IMR-90 (cell line): ENCODE measurements at regions not wholly inside any gene's neighbourhood (a gene's known extent, or its start where the extent isn't known, plus 50 kb on each side); places are given as distances from the start of the nearest gene placed in this dataset.

Source experiments
- ATAC-seq: fragments of 200-7000 bp; cut with Tn5 transposase; 2 replicates; pipeline ENCODE4 v1.9.1; 2020; ENCODE audit warnings: low read depth, mild to moderate bottlenecking, moderate library complexity
- BruUV-seq: library from RNA; stranded (reverse); fragments of 400-500 nt; replicated peaks from 2 replicates; lab custom pipeline; 2021; lab: Mats Ljungman, UMichigan
- CTCF ChIA-PET: fragments of 300-600 bp; formaldehyde crosslinking; extraction: SDS; loops from one replicate; lab custom pipeline; 2021; ENCODE audit warnings: antibody characterized with exemption; lab: Yijun Ruan, JAX
- POLR2A ChIA-PET: fragments of 300-600 bp; sonication (Branson Sonifier 250); formaldehyde crosslinking; loops from one replicate; lab custom pipeline; 2022; ENCODE audit warnings: antibody characterized with exemption; ENCODE audit not compliant: unreplicated experiment; lab: Charles Lee
- DNase-seq: peaks from one replicate; pipeline ENCODE4 v3.0.0; 2013
- H2AFZ ChIP-seq: replicated peaks from 2 replicates; pipeline ENCODE3; 2013; ENCODE audit warnings: low read length, mild to moderate bottlenecking; ENCODE audit not compliant: poor library complexity
- H2AK5ac ChIP-seq: 2 replicates; pipeline ENCODE4 v1.6.1; 2013; ENCODE audit warnings: low read depth, low read length, inconsistent platforms
- H2AK9ac ChIP-seq: replicated peaks from 2 replicates; pipeline ENCODE3; 2013; ENCODE audit warnings: mild to moderate bottlenecking, low read depth, low read length, moderate library complexity; ENCODE audit not compliant: poor library complexity
- H2BK120ac ChIP-seq: 2 replicates; pipeline ENCODE4 v1.6.1; 2013; ENCODE audit warnings: low read depth, low read length, inconsistent platforms
- H2BK15ac ChIP-seq: 3 replicates; pipeline ENCODE4 v1.6.1; 2013; ENCODE audit warnings: low read depth, low read length, inconsistent platforms
- H2BK20ac ChIP-seq: 2 replicates; pipeline ENCODE4 v1.6.1; 2013; ENCODE audit warnings: low read depth, mild to moderate bottlenecking, inconsistent platforms, low read length, moderate library complexity
- H2BK5ac ChIP-seq: 2 replicates; pipeline ENCODE4 v1.6.1; 2013; ENCODE audit warnings: mild to moderate bottlenecking, low read depth, low read length, inconsistent platforms; ENCODE audit not compliant: poor library complexity, severe bottlenecking
- H3K14ac ChIP-seq: replicated peaks from 2 replicates; pipeline ENCODE4 v1.6.1; 2013; ENCODE audit warnings: low read depth, low read length, inconsistent platforms
- H3K18ac ChIP-seq: 2 replicates; pipeline ENCODE4 v1.6.1; 2013; ENCODE audit warnings: low read depth, low read length, control low read depth
- H3K23ac ChIP-seq: 2 replicates; pipeline ENCODE4 v1.6.1; 2013; ENCODE audit warnings: low read depth, low read length, inconsistent platforms
- H3K27ac ChIP-seq: 2 replicates; pipeline ENCODE4 v1.5.1; 2013; ENCODE audit warnings: mild to moderate bottlenecking, control low read depth, low read length; ENCODE audit not compliant: insufficient read depth
- H3K27me3 ChIP-seq: 2 replicates; pipeline ENCODE4 v1.6.1; 2013; ENCODE audit warnings: low read length; ENCODE audit not compliant: control insufficient read depth, insufficient read depth
- H3K36me3 ChIP-seq: 2 replicates; pipeline ENCODE4 v1.6.1; 2013; ENCODE audit warnings: low read length, mixed read lengths; ENCODE audit not compliant: control insufficient read depth, insufficient read depth
- H3K4ac ChIP-seq: 2 replicates; pipeline ENCODE4 v1.6.1; 2013; ENCODE audit warnings: low read depth, low read length, inconsistent platforms
- H3K4me1 ChIP-seq: 2 replicates; pipeline ENCODE4 v1.6.1; 2013; ENCODE audit warnings: low read length, mixed read lengths; ENCODE audit not compliant: control insufficient read depth, insufficient read depth
- H3K4me2 ChIP-seq: 2 replicates; pipeline ENCODE4 v1.6.1; 2013; ENCODE audit warnings: low read depth, mild to moderate bottlenecking, control low read depth, low read length, moderate library complexity
- H3K4me3 ChIP-seq: 2 replicates; pipeline ENCODE4 v1.5.1; 2013; ENCODE audit warnings: low read depth, mild to moderate bottlenecking, control low read depth, low read length, moderate library complexity; ENCODE audit not compliant: insufficient read depth
- H3K56ac ChIP-seq: 2 replicates; pipeline ENCODE4 v1.6.1; 2013; ENCODE audit warnings: low read length, inconsistent platforms; ENCODE audit not compliant: insufficient read depth; ENCODE audit errors: extremely low read depth
- H3K79me1 ChIP-seq, 2 experiments: 2 replicates each; pipeline ENCODE4 v1.6.1; 2013; ENCODE audit warnings: low read length in 2 of 2, inconsistent platforms in 1 of 2, low read depth in 1 of 2
- H3K9ac ChIP-seq: 2 replicates; pipeline ENCODE4 v1.6.1; 2013; ENCODE audit warnings: low read depth, low read length, control low read depth
- H3K9me1 ChIP-seq: 2 replicates; pipeline ENCODE4 v1.6.1; 2013; ENCODE audit warnings: low read length, inconsistent platforms; ENCODE audit not compliant: insufficient read depth
- H3K9me3 ChIP-seq: 2 replicates; pipeline ENCODE4 v1.6.1; 2013; ENCODE audit warnings: low read length; ENCODE audit not compliant: control insufficient read depth, insufficient read depth
- H4K20me1 ChIP-seq: 2 replicates; pipeline ENCODE4 v1.6.1; 2013; ENCODE audit warnings: low read length, inconsistent platforms; ENCODE audit not compliant: insufficient read depth
- H4K5ac ChIP-seq: 2 replicates; pipeline ENCODE4 v1.6.1; 2013; ENCODE audit warnings: mild to moderate bottlenecking, low read depth, low read length, control low read depth
- H4K8ac ChIP-seq, 2 experiments: 2 replicates each; pipeline ENCODE4 v1.6.1; 2013; ENCODE audit warnings: low read depth in 2 of 2, low read length in 2 of 2, control low read depth in 1 of 2, inconsistent platforms in 1 of 2
- H4K91ac ChIP-seq: 2 replicates; pipeline ENCODE4 v1.6.1; 2013; ENCODE audit warnings: low read depth, low read length, inconsistent platforms; ENCODE audit not compliant: insufficient read depth
- BHLHE40 ChIP-seq: fragments of 150-350 bp; IDR thresholded peaks from 2 replicates; pipeline ENCODE4 v1.6.1; 2016; ENCODE audit warnings: mild to moderate bottlenecking, low read depth, low read length
- CEBPB ChIP-seq: IDR thresholded peaks from 2 replicates; pipeline ENCODE4 v1.6.1; 2012; ENCODE audit warnings: low read depth, low read length, improper control_type of control experiment
- CHD1 ChIP-seq: IDR thresholded peaks from 2 replicates; pipeline ENCODE4 v1.6.1; 2012; ENCODE audit warnings: low read depth, low read length, improper control_type of control experiment
- FOS ChIP-seq: fragments of 150-350 bp; IDR thresholded peaks from 2 replicates; pipeline ENCODE4 v1.6.1; 2016; ENCODE audit warnings: low read depth, low read length
- MAFK ChIP-seq: IDR thresholded peaks from 2 replicates; pipeline ENCODE4 v1.6.1; 2012; ENCODE audit warnings: low read depth, low read length, improper control_type of control experiment
- MAZ ChIP-seq: IDR thresholded peaks from 2 replicates; pipeline ENCODE4 v1.6.1; 2012; ENCODE audit warnings: low read depth, mild to moderate bottlenecking, low read length, improper control_type of control experiment, moderate library complexity, borderline replicate concordance
- MXI1 ChIP-seq: IDR thresholded peaks from 2 replicates; pipeline ENCODE4 v1.6.1; 2012; ENCODE audit warnings: low read depth, mild to moderate bottlenecking, low read length, moderate library complexity, borderline replicate concordance
- NFE2L2 ChIP-seq: fragments of 150-350 bp; IDR thresholded peaks from 2 replicates; pipeline ENCODE4 v1.6.1; 2016; ENCODE audit warnings: low read depth, mild to moderate bottlenecking, low read length
- POLR2A ChIP-seq: IDR thresholded peaks from 2 replicates; pipeline ENCODE4 v1.6.1; 2012; ENCODE audit warnings: mild to moderate bottlenecking, low read depth, low read length
- RAD21 ChIP-seq: IDR thresholded peaks from 2 replicates; pipeline ENCODE4 v1.6.1; 2012; ENCODE audit warnings: low read length, improper control_type of control experiment
- RCOR1 ChIP-seq: IDR thresholded peaks from 2 replicates; pipeline ENCODE4 v1.6.1; 2012; ENCODE audit warnings: mild to moderate bottlenecking, low read length, improper control_type of control experiment; ENCODE audit not compliant: insufficient replicate concordance
- RFX5 ChIP-seq: IDR thresholded peaks from 2 replicates; pipeline ENCODE4 v1.8.0; 2012; ENCODE audit warnings: low read depth, mild to moderate bottlenecking, low read length, moderate library complexity
- SMC3 ChIP-seq: fragments of 150-350 bp; IDR thresholded peaks from 2 replicates; pipeline ENCODE4 v1.6.1; 2016; ENCODE audit warnings: low read depth, mild to moderate bottlenecking, antibody characterized with exemption, low read length, moderate library complexity
- WGBS, 2 experiments: methylation state at CpG; one replicate each; pipeline versions ENCODE4 v1.1.5 to v1.1.7; 2013; ENCODE audit warnings: missing lambda C conversion rate in 2 of 2; ENCODE audit not compliant: insufficient read length in 1 of 2; ENCODE audit errors: extremely low coverage in 2 of 2; 5-methylcytosine and 5-hydroxymethylcytosine counted together
- dilution Hi-C: fragments of 300-500 bp; cut with HindIII; formaldehyde crosslinking; loops from one replicate; pipeline ENCODE4 v1.14.3; 2018; ENCODE audit warnings: low sequenced_read_pairs; ENCODE audit not compliant: unreplicated experiment
- in situ Hi-C: fragments of 300-500 bp; cut with MboI; formaldehyde crosslinking; loops from 3 replicates; pipeline ENCODE4 v1.14.3; 2019; ENCODE audit warnings: low sequenced_read_pairs, inconsistent platforms, mixed read lengths
- intact Hi-C: fragments of 100-400 bp; cut with micrococcal nuclease; formaldehyde crosslinking; loops from 2 replicates; pipeline ENCODE4 v1.10.0; 2022
- TF ChIP-seq, protein P1 (sequence below): fragments of 150-350 bp; IDR thresholded peaks from 2 replicates; pipeline ENCODE4 v1.6.1; 2017; ENCODE audit warnings: mild to moderate bottlenecking, antibody characterized with exemption, low read length, low read depth
- TF ChIP-seq, protein P2 (sequence below): conservative IDR thresholded peaks from 2 replicates; pipeline ENCODE4 v1.5.1; 2012; ENCODE audit warnings: mild to moderate bottlenecking, low read depth, low read length, improper control_type of control experiment
- TF ChIP-seq, protein P3 (sequence below): fragments of 150-350 bp; IDR thresholded peaks from 2 replicates; pipeline ENCODE4 v1.6.1; 2016; ENCODE audit warnings: low read depth, mild to moderate bottlenecking, low read length, moderate library complexity, borderline replicate concordance

DNA sequence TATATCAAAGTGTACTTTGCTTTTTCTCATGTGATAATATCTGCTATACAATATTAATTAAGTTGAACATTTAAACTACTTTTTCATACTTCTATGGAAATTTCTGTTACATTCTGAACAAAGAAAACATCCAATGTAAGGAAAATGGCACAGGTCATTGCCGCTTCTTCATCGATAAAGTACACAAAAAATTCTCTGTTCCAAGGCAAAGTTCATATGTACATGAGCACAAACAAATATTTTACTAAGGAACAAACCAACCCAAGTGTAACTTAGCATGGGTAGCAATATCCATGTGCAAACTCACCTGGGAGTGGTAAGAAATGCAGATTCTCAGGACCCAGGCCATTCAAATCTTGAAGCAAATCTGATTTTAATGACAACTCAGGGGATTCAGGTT is 139.8 kb downstream of the TMEM161B start:
- WGBS, 2 experiments: no CpG with 5 or more reads among the region's 2 CpGs
- intact Hi-C loops: no loop called here
- DNase-seq (no peak), ATAC-seq (no peak)
- Histone ChIP-seq H2BK5ac (no peak overlapping the region), H4K5ac (no peak overlapping the region), H3K4ac (no peak overlapping the region), H3K4me3 (no peak overlapping the region), H3K79me1 (no peaks in the 10 kb centered on the region), H2AK5ac (no peak overlapping the region), H3K9ac (no peak overlapping the region), H4K20me1 (no peaks in the 10 kb centered on the region), H3K14ac (no peak overlapping the region), H3K4me1 (no peaks in the 10 kb centered on the region), H2AK9ac (no peak overlapping the region), H3K18ac (no peak overlapping the region), H4K8ac (no peak overlapping the region), H4K91ac (no peak overlapping the region), H3K27ac (no peak overlapping the region), H2BK15ac (no peak overlapping the region), H3K56ac (no peak overlapping the region), H2AFZ (no peak overlapping the region), H3K4me2 (no peak overlapping the region), H3K9me1 (no peaks in the 10 kb centered on the region), H3K27me3 (no peaks in the 10 kb centered on the region), H2BK20ac (no peak overlapping the region), H2BK120ac (no peak overlapping the region), H3K23ac (no peak overlapping the region), H3K9me3 (no peaks in the 10 kb centered on the region), H3K36me3 (no peaks in the 10 kb centered on the region)
- dilution Hi-C loops: no loop called here
- TF ChIP-seq FOS (no peak), SMC3 (no peak), POLR2A (no peak), MXI1 (no peak), RFX5 (no peak), NFE2L2 (no peak), RCOR1 (no peak), CEBPB (no peak), RAD21 (no peak), CHD1 (no peak), MAZ (no peak), MAFK (no peak), BHLHE40 (no peak)
- TF ChIP-seq, protein P1, sequence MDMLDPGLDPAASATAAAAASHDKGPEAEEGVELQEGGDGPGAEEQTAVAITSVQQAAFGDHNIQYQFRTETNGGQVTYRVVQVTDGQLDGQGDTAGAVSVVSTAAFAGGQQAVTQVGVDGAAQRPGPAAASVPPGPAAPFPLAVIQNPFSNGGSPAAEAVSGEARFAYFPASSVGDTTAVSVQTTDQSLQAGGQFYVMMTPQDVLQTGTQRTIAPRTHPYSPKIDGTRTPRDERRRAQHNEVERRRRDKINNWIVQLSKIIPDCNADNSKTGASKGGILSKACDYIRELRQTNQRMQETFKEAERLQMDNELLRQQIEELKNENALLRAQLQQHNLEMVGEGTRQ: no peak
- TF ChIP-seq, protein P2, sequence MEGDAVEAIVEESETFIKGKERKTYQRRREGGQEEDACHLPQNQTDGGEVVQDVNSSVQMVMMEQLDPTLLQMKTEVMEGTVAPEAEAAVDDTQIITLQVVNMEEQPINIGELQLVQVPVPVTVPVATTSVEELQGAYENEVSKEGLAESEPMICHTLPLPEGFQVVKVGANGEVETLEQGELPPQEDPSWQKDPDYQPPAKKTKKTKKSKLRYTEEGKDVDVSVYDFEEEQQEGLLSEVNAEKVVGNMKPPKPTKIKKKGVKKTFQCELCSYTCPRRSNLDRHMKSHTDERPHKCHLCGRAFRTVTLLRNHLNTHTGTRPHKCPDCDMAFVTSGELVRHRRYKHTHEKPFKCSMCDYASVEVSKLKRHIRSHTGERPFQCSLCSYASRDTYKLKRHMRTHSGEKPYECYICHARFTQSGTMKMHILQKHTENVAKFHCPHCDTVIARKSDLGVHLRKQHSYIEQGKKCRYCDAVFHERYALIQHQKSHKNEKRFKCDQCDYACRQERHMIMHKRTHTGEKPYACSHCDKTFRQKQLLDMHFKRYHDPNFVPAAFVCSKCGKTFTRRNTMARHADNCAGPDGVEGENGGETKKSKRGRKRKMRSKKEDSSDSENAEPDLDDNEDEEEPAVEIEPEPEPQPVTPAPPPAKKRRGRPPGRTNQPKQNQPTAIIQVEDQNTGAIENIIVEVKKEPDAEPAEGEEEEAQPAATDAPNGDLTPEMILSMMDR: no peak
- TF ChIP-seq, protein P3, sequence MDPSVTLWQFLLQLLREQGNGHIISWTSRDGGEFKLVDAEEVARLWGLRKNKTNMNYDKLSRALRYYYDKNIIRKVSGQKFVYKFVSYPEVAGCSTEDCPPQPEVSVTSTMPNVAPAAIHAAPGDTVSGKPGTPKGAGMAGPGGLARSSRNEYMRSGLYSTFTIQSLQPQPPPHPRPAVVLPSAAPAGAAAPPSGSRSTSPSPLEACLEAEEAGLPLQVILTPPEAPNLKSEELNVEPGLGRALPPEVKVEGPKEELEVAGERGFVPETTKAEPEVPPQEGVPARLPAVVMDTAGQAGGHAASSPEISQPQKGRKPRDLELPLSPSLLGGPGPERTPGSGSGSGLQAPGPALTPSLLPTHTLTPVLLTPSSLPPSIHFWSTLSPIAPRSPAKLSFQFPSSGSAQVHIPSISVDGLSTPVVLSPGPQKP: no peak
- BruUV-seq: no TSS peak
- in situ Hi-C loops: no loop called here
- CTCF ChIA-PET: interaction anchor here (1.0 kb wide), 1 partner anchor 562 kb away, joined by 3 read pairs; no protein-coding TSS in a partner anchor
- POLR2A ChIA-PET: no interaction called here
